ENCODE measurements at regions not wholly inside any gene's neighbourhood (a gene's known extent, or its start where the extent isn't known, plus 50 kb on each side); places are given as distances from the start of the nearest gene placed in this dataset.
"Not testable (repeated sequence)": the region's sequence is repeated elsewhere in the genome, so short reads cannot be mapped to it uniquely, and the experiment has no call there.

DNA sequence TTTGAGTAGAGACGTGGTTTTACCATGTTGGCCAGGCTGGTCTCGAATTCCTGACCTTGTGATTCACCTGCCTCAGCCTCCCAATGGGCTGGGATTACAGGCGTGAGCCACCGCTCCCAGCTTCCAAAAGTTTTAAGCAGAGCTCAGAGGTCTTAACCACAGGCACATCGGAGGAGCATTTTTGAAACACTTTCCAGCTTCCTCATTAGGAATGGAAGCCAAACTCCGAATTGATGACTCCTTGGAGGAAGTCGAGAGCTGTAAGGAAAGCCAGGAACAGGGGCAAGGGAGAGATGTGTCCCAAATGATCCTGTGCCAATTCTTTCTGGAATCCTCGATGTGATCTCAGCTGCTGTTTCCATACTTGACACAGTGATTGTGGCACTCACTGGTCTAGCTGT is 56.2 kb upstream of the CCZ1B start:
- not testable (repeated sequence) for DNase-seq

GRCh38 chr7:6883756-6884155 is 57.7 kb upstream of the CCZ1B start:
- not testable (repeated sequence) for DNase-seq

DNA sequence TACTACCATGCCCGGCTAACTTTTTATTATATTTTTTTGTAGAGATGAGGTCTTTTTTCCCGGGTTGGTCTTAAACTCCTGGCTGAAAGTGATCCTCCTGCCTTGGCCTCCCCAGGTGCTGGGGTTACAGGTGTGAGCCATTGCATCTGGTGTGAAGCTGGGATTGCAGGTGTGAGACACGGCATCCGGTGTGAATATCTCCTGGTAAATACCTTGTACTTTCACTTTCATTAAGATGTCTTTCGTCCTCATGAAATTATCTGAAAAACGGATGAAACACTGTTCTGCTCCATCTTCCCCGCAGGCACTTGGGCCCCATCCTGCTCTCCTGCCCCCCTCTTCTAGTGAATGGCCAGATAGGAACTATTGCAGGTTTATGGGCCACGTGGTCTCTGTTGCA is 60.1 kb upstream of the CCZ1B start:
- DNase-seq, result no peak

DNA sequence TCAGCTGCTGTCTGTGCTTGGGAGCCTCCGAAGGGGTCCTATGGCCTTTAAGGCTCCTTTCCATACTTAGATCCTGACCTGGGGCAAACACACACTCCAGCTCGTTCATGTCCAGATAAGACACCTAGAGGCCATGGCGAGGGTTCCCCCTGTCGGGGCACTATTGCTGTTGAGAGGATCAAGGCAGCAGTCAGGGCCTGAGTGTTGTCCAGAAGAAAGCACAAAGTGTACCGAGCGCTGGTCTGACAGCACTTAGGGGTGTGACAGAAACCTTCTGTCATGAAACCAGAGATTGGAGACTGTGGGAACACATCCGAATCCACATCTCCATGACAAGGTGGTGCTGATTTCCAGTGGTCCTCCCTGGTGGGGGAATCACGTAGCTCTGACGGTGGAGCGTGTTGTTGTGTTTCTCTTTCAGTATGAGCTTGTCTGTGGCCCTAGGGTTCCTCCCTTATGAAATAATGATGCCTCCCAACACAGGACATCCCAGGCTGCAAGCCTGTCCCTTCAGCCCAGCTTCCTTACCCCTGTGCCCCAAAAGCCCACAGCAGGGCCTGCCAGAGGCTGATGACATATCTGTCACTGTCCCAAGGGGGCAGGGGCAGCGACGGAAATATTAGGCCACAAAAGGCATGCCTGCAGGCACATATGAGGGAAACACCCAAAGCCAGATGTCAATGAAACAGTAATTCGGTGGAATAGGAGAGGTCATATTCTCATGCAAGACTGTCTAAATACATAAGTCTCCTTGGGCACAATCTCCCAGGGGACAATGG is 62.4 kb upstream of the CCZ1B start:
- DNase-seq, result not testable (repeated sequence)

DNA sequence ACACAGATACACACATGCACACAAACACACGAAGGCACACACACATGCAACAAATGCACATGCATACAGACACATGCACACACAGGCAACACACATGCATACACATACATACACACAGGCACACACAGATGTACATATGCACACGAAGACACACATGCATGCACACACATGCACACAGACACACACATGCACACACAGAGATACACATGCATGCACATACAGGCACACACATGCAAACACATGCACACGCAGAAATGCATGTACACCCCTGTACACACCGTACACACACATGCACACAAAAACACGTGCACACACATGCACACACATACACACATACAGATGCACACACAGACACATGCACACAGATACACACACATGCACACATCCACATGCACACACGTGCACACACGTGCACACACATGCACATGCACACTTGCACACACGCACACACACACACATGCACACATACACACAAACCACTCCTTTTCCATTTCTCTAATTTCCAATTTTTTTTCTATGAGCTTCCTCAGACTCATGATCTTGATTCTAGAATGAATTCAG is 63.3 kb upstream of the CCZ1B start:
- DNase-seq, result no peak

- DNase-seq, result not testable (repeated sequence)
Measured at GRCh38 chr7:6902097-6902518, 76.0 kb upstream of the CCZ1B start.

GRCh38 chr7:6903289-6903688 is 77.2 kb upstream of the CCZ1B start:
- DNase-seq, result not testable (repeated sequence)

DNA sequence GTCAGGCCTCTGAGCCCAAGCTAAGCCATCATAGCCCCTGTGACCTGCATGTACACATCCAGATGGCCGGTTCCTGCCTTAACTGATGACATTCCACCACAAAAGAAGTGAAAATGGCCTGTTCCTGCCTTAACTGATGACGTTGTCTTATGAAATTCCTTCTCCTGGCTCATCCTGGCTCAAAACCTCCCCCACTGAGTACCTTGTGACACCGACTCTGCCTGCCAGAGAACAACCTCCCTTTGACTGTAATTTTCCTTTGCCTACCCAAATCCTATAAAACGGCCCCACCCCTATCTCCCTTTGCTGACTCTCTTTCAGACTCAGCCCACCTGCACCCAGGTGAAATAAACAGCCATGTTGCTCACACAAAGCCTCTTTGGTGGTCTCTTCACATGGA is 77.7 kb upstream of the CCZ1B start:
- not testable (repeated sequence) for DNase-seq

DNA sequence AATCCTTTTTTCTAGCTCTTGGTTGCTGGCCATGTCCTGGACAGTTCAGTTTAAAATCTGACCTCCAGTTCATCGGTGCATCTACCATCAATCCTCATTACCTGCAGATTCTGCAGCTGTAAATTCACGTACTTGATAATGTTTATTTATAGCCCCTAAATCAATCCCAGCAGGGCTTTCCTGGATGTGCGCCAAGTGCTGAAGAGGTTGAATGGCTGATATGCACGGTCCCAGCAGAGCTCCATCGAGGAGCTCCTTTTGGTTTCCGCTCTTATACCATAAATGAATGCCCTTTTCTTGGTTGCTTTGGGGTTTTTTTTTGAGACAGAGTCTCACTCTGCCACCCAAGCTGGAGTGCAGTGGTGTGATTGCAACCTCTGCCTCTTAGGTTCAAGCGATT is 91.2 kb upstream of the CCZ1B start:
- DNase-seq, result no peak

GRCh38 chr7:6919169-6919568 is 93.1 kb upstream of the CCZ1B start:
- not testable (repeated sequence) for DNase-seq

GRCh38 chr7:6924523-6924922 is 98.4 kb upstream of the CCZ1B start:
- DNase-seq, result not testable (repeated sequence)

GRCh38 chr7:6926193-6927174 is 100.4 kb upstream of the CCZ1B start:
- not testable (repeated sequence) for DNase-seq

GRCh38 chr7:6927643-6928042 is 101.6 kb upstream of the CCZ1B start:
- not testable (repeated sequence) for DNase-seq

DNA sequence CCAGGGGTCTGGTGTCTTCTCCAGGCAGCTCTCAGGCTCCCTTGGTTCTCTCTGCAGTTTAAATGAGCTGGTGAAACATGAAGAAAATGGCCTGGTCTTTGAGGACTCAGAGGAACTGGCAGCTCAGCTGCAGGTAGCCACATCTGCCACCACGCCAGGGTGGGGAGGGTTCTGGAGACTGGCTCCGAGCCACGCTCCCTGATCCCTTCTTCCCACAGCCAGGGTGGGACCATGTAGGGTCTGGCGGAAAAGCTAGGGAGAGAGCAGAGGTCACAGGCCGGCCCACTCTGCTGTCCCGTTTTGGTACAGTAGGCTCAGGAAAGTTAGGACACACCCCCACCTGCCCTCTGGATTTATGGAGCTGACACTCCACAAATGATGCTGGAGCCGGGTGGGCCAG is 103.5 kb upstream of the CCZ1B start:
- DNase-seq, result not testable (repeated sequence)

GRCh38 chr7:6930081-6930635 is 104.1 kb upstream of the CCZ1B start:
- DNase-seq, result not testable (repeated sequence)

GRCh38 chr7:6930787-6931186 is 104.7 kb upstream of the CCZ1B start:
- DNase-seq, result peak in 3 of 6 experiments; percentile 14 to 46 (median 39)

GRCh38 chr7:6931456-6931855 is 105.4 kb upstream of the CCZ1B start:
- not testable (repeated sequence) for DNase-seq

DNA sequence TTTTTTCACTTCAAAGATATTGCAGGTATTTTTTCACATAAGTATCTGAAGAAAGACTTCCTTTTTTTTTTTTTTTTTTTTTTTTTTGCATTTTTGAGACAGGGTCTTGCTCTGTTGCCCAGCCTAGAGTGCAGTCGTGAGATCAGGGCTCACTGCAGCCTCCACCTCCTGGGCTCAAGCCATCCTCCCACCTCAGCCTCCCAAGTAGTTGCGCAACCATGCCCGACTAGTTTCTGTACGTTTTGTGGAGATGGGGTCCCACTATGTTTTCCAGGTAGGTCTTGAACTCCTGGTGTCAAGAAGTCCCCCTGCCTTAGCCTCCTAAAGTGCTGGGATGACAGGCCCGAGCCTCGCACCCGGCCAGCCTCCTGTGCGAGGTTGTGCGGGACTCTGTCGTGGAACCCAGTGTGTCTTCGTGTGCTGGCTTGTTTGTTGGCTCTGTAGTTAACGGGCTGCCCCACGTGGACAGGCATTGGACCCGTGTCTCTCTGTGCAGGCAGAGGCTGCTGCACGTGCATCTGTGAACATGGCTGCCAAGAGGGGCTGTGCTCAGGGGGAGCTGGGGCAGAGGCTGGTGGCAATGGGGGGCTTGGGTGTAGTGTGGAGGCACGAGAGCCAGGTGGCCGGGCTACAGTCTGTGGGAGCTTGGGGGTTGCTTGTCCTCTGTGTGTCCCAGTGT is 108.0 kb upstream of the CCZ1B start:
- DNase-seq, result not testable (repeated sequence)

DNA sequence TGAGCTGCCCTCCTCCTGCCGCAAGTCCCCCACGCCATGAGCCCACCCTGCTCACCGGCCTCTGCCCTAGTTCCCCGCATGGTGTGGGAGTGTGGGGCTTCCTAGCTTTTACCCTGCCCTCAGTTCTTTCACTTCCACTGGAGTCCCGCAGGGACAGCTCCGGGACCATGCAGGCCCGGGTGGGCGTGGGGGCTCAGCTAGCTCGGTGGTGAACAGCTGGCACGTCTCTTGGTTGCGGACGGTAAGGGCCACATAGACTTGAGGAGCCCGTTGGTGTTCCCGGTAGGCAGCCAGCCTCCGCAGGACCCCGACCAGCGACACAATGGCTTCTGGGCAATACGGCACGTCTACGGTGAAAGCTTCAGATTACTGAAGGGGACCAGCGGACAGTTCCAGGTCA is 108.9 kb upstream of the CCZ1B start:
- DNase-seq, result no peak

DNA sequence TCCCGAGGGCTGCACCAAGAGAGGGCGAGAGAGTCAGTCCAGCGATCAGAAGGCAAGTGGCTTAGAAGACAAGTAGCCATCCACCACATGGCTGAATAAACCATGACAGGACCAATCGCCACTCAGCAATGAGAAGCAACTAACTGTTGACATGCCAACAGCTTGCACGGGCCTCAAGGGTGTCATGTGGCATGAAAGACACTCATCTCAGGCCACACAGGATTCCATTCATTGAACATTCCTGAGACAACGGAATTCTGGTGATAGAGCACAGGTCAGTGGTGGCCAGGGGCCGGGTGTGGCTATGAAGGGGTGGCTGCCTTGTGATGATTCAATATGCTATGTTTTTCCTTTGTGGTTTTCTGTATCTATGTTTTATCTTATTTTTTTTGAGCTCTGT is 110.6 kb upstream of the CCZ1B start:
- not testable (repeated sequence) for DNase-seq

DNA sequence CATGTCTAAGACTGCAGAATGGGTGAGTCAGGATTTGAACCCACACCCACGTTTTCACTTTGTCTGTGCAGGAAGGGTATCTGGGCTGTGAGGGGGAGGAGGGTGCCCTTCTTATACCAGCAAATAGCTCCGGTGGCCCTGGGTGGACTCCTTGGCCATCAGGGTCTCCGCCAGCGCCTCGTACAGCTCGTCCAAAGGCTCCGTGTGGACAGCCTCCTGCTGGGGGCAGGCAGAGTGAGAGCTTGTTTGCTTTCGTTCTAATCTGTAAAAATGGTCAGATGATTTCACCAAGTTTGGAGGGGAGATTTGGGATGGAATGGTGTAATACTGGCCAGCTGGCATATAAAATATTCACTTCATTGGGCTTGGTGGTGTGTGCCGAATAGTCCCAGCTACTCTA is 111.7 kb upstream of the CCZ1B start:
- not testable (repeated sequence) for DNase-seq

DNA sequence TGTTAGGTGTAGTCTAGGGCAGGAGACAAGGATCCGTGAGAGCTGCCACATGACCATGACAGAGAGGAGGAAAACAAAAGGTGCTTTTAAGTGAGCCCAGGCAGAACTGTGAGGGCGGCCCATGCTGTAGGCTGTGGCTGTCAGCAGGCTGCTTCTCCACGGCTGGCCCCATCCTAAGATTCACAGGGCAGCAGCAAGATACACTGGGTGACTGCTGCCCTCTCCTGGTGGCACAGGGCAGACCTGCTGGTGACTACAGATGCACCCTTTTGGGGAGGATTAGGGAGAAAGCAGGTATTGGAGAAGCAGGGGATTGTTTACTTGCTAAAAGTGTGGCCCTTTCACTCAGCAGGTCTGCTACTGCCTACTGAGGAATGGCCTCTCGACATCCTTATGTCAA is 112.2 kb upstream of the CCZ1B start:
- peak in 2 of 6 experiments; percentile 1 to 8 for DNase-seq
